Common myeloid progenitor, CD34-positive (primary cell): ENCODE measurements at regions not wholly inside any gene's neighbourhood (a gene's known extent, or its start where the extent isn't known, plus 50 kb on each side); places are given as distances from the start of the nearest gene placed in this dataset.
A peak's percentile ranks its signal among the peaks of the same experiment; 100 is the strongest.
"Not testable (repeated sequence)": the region's sequence is repeated elsewhere in the genome, so short reads cannot be mapped to it uniquely, and the experiment has no call there.

Source experiments
- CTCF ChIA-PET: fragments of 350-600 bp; sonication (Branson Sonifier 250); formaldehyde crosslinking; loops from one replicate; lab custom pipeline; 2021; ENCODE audit warnings: antibody characterized with exemption; lab: Charles Lee
- POLR2A ChIA-PET: fragments of 350-600 bp; sonication (Branson Sonifier 250); formaldehyde crosslinking; loops from one replicate; lab custom pipeline; 2021; ENCODE audit warnings: antibody characterized with exemption; lab: Charles Lee
- DNase-seq, 3 donors: peaks; one replicate each; pipeline versions ENCODE4 v3.0.0 to v3.0.0-alpha.2; 2013
- H3K27ac ChIP-seq, 2 experiments: 1 replicate in 1 of 2; 2 replicates in 1 of 2; pipeline ENCODE4 v1.7.0; 2013; ENCODE audit warnings: inconsistent platforms in 2 of 2, low read length in 2 of 2, mild to moderate bottlenecking in 2 of 2, low read depth in 1 of 2, moderate library complexity in 1 of 2; ENCODE audit not compliant: severe bottlenecking in 2 of 2, insufficient read depth in 1 of 2, poor library complexity in 1 of 2
- H3K27me3 ChIP-seq, 5 experiments: replicated peaks in 2 of 5; 1 replicate in 3 of 5; 2 replicates in 2 of 5; pipeline versions ENCODE4 v1.6.1 to v1.7.0; 2013; ENCODE audit warnings: low read length in 4 of 5, mild to moderate bottlenecking in 2 of 5, moderate library complexity in 2 of 5, inconsistent platforms in 1 of 5; ENCODE audit not compliant: insufficient read depth in 5 of 5, control insufficient read depth in 4 of 5
- H3K36me3 ChIP-seq, 4 experiments: 1 replicate in 2 of 4; 2 replicates in 2 of 4; pipeline versions ENCODE4 v1.6.1 to v1.7.0; 2013; ENCODE audit warnings: low read length in 3 of 4, control low read depth in 1 of 4, mild to moderate bottlenecking in 1 of 4; ENCODE audit not compliant: control insufficient read depth in 4 of 4, insufficient read depth in 4 of 4
- H3K4me1 ChIP-seq, 4 experiments: 1 replicate in 3 of 4; 2 replicates in 1 of 4; pipeline versions ENCODE4 v1.6.1 to v1.7.1; 2013; ENCODE audit warnings: low read length in 3 of 4, mild to moderate bottlenecking in 3 of 4, control low read depth in 1 of 4, inconsistent platforms in 1 of 4, moderate library complexity in 1 of 4; ENCODE audit not compliant: control insufficient read depth in 4 of 4, insufficient read depth in 4 of 4; ENCODE audit errors: control extremely low read depth in 1 of 4
- H3K4me3 ChIP-seq, 7 experiments: 1 replicate in 4 of 7; 2 replicates in 3 of 7; pipeline versions ENCODE4 v1.5.1 to v1.7.0; 2013; ENCODE audit warnings: mild to moderate bottlenecking in 7 of 7, low read length in 6 of 7, moderate library complexity in 6 of 7, inconsistent platforms in 2 of 7, low read depth in 2 of 7, control low read depth in 1 of 7; ENCODE audit not compliant: insufficient read depth in 4 of 7, control insufficient read depth in 1 of 7; ENCODE audit errors: extremely low read depth in 1 of 7
- H3K9me3 ChIP-seq, 5 experiments: 1 replicate in 4 of 5; 2 replicates in 1 of 5; pipeline versions ENCODE4 v1.6.1 to v1.7.1; 2013; ENCODE audit warnings: low read length in 4 of 5, mild to moderate bottlenecking in 2 of 5, inconsistent platforms in 1 of 5, low read depth in 1 of 5, moderate library complexity in 1 of 5; ENCODE audit not compliant: control insufficient read depth in 4 of 5, insufficient read depth in 2 of 5; ENCODE audit errors: control extremely low read depth in 1 of 5
- WGBS: methylation state at CpG from one replicate; pipeline ENCODE4 v1.1.5; 2013; ENCODE audit not compliant: insufficient coverage; 5-methylcytosine and 5-hydroxymethylcytosine counted together

DNA sequence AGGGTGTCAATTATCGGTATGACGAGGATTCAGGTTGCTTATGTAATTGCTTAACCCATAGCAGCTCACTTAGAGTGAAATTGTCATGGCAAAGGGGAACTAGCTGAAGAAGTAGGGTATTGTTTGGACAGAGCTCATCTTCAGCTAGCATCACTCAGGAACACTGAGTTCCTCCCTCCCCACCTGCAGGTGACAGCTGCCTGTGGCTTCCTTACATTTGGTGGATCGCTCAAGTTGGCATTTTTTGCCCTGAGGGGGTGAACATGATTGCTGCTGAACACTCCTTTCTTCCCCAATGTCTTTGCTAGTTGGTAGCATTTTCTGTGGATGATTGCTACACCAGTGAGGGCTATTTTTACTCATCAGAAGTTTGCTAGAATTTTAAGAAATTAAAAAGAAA, 86.7 kb upstream of the THUMPD2 start:
- Histone ChIP-seq H3K27me3 (no peaks in the 10 kb centered on the region), H3K9me3 (peaks cover 0 to 7% (median 0%) of the 10 kb centered on the region in 5 experiments), H3K4me1 (no peaks in the 10 kb centered on the region), H3K4me3 (no peak overlapping the region), H3K36me3 (no peaks in the 10 kb centered on the region), H3K27ac (no peak overlapping the region)
- 93% methylated on average over 2 of the region's 3 CpGs for WGBS
- DNase-seq, result peak in 2 of 3 donors; percentile 7 to 40
- CTCF ChIA-PET, result no interaction called here
- POLR2A ChIA-PET, result no interaction called here

GRCh38 chr2:39863672-39864071, 84.6 kb upstream of the THUMPD2 start:
- H3K4me3 ChIP-seq, H3K36me3 ChIP-seq, H3K27me3 ChIP-seq, H3K4me1 ChIP-seq, H3K9me3 ChIP-seq, H3K27ac ChIP-seq, DNase-seq, CTCF ChIA-PET, POLR2A ChIA-PET: not testable (repeated sequence)
- no CpG with 5 or more reads among the region's 1 CpG for WGBS

DNA sequence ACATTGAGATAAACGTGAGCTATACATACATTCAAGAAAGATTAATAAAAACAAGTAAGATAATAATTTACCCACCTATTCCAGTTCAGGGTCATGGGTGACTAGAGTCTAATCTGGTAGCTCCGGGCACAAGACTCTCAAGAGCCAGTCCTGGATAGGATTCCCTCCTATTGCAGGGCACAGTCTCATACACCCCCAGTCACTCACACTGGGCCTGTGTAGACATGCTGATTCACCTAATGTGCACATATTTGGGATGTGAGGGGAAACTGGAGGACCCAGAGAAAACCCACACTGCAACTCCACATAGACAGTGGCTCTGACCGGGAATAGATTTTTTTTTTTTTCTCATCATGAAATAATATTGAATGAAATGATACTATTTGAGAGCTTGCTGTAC, 81.5 kb upstream of the THUMPD2 start:
- H3K36me3 ChIP-seq, result no peaks in the 10 kb centered on the region
- POLR2A ChIA-PET, result no interaction called here
- H3K27me3 ChIP-seq, result no peaks in the 10 kb centered on the region
- peaks cover 3 to 5% (median 5%) of the 10 kb centered on the region in 4 experiments for H3K4me1 ChIP-seq
- H3K27ac ChIP-seq, result no peak overlapping the region
- no peak for DNase-seq
- WGBS, result no CpG with 5 or more reads among the region's 3 CpGs
- H3K4me3 ChIP-seq, result no peak overlapping the region
- H3K9me3 ChIP-seq, result peaks cover 0 to 7% (median 0%) of the 10 kb centered on the region in 5 experiments
- CTCF ChIA-PET, result no interaction called here

- no peaks in the 10 kb centered on the region for H3K27me3 ChIP-seq
- no peak overlapping the region for H3K27ac ChIP-seq
- H3K9me3 ChIP-seq, result peaks cover 0 to 3% (median 0%) of the 10 kb centered on the region in 5 experiments
- CTCF ChIA-PET, result interaction anchor here (0.7 kb wide), 1 partner anchor 458 kb away, joined by 4 read pairs; no protein-coding TSS in a partner anchor
- H3K4me3 ChIP-seq, result no peak overlapping the region
- H3K4me1 ChIP-seq, result peaks cover 12 to 18% (median 15%) of the 10 kb centered on the region in 4 experiments
- DNase-seq, result no peak
- POLR2A ChIA-PET, result no interaction called here
- H3K36me3 ChIP-seq, result no peaks in the 10 kb centered on the region
- no CpG with 5 or more reads among the region's 2 CpGs for WGBS
Measured at GRCh38 chr2:39858677-39859076, 79.6 kb upstream of the THUMPD2 start.

DNA sequence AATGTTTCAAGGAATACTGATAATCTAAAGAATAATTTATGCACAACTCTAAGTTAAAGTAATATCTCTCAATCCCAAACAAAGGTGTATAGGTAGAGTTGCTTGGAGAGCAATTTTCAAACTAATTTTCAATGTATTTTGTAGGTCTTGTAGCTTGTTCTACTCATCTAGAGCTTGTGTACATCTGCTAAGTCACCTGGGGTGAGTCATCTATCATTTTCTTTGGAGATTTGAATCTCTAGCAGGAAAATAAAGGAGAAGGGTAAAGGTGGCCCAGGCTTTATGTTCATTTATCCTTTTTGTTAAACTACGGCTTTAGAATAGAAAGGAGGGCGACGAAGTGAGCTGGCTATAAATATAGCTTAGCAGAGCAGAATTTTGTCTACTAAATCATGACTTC, 76.8 kb upstream of the THUMPD2 start:
- Histone ChIP-seq H3K4me1 (peaks cover 23 to 38% (median 29%) of the 10 kb centered on the region in 4 experiments), H3K9me3 (no peaks in the 10 kb centered on the region), H3K27ac (no peak overlapping the region), H3K4me3 (no peak overlapping the region), H3K27me3 (no peaks in the 10 kb centered on the region), H3K36me3 (no peaks in the 10 kb centered on the region)
- DNase-seq, result peak in 1 of 3 donors; percentile 35
- POLR2A ChIA-PET, result no interaction called here
- no CpG with 5 or more reads among the region's 3 CpGs for WGBS
- CTCF ChIA-PET, result no interaction called here

- no peaks in the 10 kb centered on the region for H3K27me3 ChIP-seq
- H3K4me1 ChIP-seq, result peaks cover 23 to 43% (median 32%) of the 10 kb centered on the region in 4 experiments
- POLR2A ChIA-PET, result no interaction called here
- H3K4me3 ChIP-seq, result peak overlapping the region in 2 of 7 experiments; percentile 1 to 40
- H3K9me3 ChIP-seq, result no peaks in the 10 kb centered on the region
- peak; percentile 16 to 70 (median 52) for DNase-seq
- H3K36me3 ChIP-seq, result no peaks in the 10 kb centered on the region
- CTCF ChIA-PET, result no interaction called here
- WGBS, result 25% methylated on average over 4 of the region's 5 CpGs
- no peak overlapping the region for H3K27ac ChIP-seq
Measured at GRCh38 chr2:39854771-39855170, 75.7 kb upstream of the THUMPD2 start.

GRCh38 chr2:39852831-39853230, 73.8 kb upstream of the THUMPD2 start:
- Histone ChIP-seq H3K36me3 (no peaks in the 10 kb centered on the region), H3K4me1 (peaks cover 23 to 43% (median 35%) of the 10 kb centered on the region in 4 experiments), H3K4me3 (no peak overlapping the region), H3K9me3 (no peaks in the 10 kb centered on the region), H3K27me3 (no peaks in the 10 kb centered on the region), H3K27ac (no peak overlapping the region)
- DNase-seq, result no peak
- ChIA-PET POLR2A (no interaction called here), CTCF (no interaction called here)
- no CpG with 5 or more reads among the region's 1 CpG for WGBS
